D721Med (cell line): ENCODE measurements at regions not wholly inside any gene's neighbourhood (a gene's known extent, or its start where the extent isn't known, plus 50 kb on each side); places are given as distances from the start of the nearest gene placed in this dataset.

Experiments
- DNase-seq: peaks from one replicate; pipeline ENCODE4 v3.0.0; 2011; ENCODE audit warnings: low spot score; ENCODE audit not compliant: insufficient read length
- FAIRE-seq: peaks from 2 replicates; lab custom pipeline; 2011; peaks lifted over from hg19 to GRCh38; lab: Jason Lieb, UNC
- TF ChIP-seq, protein P1 (sequence below): IDR thresholded peaks from 2 replicates; pipeline ENCODE4 v1.5.1; 2012; ENCODE audit warnings: mild to moderate bottlenecking, control low read depth; ENCODE audit not compliant: insufficient read depth; ENCODE audit errors: missing control alignments

DNA sequence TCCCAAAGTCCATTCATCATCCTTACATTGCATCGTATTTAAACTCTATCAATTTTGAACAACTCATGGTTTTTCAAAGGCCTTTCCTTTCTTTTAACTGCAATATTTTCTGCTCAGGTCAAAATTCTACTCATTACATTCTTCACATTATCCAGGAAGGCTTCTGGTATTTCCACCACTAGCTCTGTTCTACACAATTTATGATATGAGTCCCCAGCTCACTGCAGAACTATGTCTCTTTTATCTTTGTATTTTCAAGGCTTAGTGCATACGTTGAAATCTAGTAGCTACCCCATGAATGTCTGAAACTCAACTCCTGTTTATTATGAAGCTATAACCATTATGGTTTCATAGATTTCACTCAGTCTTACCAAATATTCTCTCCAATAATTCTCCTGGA is 282.9 kb downstream of the DUSP6 start:
- FAIRE-seq, result no peak
- no peak for DNase-seq
- TF ChIP-seq, protein P1, sequence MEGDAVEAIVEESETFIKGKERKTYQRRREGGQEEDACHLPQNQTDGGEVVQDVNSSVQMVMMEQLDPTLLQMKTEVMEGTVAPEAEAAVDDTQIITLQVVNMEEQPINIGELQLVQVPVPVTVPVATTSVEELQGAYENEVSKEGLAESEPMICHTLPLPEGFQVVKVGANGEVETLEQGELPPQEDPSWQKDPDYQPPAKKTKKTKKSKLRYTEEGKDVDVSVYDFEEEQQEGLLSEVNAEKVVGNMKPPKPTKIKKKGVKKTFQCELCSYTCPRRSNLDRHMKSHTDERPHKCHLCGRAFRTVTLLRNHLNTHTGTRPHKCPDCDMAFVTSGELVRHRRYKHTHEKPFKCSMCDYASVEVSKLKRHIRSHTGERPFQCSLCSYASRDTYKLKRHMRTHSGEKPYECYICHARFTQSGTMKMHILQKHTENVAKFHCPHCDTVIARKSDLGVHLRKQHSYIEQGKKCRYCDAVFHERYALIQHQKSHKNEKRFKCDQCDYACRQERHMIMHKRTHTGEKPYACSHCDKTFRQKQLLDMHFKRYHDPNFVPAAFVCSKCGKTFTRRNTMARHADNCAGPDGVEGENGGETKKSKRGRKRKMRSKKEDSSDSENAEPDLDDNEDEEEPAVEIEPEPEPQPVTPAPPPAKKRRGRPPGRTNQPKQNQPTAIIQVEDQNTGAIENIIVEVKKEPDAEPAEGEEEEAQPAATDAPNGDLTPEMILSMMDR, result no peak

DNA sequence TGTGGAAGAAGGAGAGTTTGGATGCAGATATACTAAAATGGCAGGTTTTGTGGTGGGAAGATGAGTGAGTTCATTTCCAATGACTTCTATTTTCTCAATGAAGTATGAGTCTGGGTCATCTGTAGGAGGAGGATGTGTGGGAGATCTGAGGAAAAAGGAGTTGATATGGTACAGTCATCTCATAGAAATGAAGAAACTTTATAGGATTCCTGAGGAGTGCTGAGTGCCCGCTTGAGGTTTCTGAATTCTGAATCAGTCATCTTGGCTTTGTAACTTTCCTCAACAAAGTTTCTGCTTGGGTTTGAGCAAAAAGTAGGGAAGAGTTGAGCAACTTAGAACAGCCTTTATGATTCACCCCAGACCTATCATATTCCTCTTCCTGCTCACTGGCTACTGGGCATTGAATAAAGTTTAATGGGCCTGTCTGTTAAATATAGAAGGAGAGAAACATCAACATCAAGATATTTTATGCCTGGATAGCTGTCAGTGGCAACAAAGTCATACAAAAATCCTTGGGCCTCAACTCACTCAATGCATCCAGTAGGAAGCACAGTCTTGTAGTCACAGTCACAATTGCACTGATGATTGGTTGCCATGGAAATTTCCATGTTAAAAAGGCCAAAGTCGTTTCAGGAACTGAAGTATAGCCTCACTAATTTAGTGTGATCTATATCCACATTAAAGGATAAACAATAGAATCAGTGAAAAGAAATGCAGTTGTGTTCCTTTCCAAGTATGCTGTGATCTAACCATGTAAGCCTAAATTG is 284.7 kb downstream of the DUSP6 start:
- no peak for DNase-seq
- FAIRE-seq, result no peak
- TF ChIP-seq, protein P1, result no peak

DNA sequence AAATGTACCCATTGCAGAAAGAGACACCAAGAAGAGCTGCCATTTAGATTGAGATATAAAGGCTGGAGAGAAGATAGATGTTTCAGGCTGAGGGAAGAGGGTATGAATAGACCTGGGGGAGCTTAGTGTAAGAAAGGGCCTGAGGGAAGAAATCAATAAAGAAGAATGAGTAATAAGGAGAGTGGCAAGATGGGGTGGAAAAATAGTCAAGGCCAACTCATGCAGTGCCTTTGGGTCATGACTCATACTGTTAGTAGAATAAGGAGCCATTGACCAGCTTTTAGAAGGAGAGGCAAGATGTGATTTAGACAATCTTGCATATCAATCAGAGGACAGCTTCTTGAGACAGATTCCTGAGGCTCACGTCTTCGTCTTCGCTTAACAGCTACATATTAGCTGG is 287.5 kb downstream of the DUSP6 start:
- FAIRE-seq (no peak), DNase-seq (no peak)
- TF ChIP-seq, protein P1, result no peak

DNA sequence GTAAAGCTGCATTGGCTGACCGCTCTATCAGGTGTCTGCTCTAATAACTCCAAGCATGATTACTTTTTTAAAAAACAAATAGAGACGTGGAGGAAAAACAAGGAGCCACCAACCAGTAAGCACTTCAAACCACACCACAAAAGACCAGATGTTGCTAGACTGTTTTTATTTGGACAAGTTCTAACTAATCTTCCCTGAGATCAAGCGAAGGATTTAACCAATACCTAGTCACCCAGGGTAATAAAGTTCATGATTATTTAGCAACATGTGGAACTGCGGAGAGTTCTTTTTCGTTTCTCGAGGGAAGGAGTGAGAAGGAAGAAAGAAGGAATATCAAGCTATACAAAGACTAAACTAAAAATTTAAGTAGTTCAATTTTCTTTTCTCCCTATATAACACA is 288.1 kb downstream of the DUSP6 start:
- no peak for FAIRE-seq
- TF ChIP-seq, protein P1, result no peak
- no peak for DNase-seq

DNA sequence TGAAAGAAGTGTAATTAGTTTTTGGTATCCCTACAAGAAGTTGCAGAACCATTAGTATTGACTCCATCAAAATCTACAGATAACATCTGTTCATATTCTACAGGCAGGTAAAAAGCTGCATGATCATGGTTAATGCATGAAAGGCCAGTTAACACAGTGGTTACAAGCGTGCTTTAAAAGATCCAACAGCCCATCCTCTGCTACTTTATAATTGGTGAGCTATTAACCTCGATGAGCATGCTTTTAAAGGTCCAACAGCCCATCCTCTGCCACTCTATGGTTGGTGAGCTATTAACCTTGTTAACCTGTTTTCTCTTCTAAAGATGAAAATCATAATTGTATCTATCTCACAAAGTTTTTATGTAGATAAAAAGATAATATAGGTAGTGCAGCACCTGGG is 289.3 kb downstream of the DUSP6 start:
- TF ChIP-seq, protein P1, result no peak
- DNase-seq (no peak), FAIRE-seq (no peak)

DNA sequence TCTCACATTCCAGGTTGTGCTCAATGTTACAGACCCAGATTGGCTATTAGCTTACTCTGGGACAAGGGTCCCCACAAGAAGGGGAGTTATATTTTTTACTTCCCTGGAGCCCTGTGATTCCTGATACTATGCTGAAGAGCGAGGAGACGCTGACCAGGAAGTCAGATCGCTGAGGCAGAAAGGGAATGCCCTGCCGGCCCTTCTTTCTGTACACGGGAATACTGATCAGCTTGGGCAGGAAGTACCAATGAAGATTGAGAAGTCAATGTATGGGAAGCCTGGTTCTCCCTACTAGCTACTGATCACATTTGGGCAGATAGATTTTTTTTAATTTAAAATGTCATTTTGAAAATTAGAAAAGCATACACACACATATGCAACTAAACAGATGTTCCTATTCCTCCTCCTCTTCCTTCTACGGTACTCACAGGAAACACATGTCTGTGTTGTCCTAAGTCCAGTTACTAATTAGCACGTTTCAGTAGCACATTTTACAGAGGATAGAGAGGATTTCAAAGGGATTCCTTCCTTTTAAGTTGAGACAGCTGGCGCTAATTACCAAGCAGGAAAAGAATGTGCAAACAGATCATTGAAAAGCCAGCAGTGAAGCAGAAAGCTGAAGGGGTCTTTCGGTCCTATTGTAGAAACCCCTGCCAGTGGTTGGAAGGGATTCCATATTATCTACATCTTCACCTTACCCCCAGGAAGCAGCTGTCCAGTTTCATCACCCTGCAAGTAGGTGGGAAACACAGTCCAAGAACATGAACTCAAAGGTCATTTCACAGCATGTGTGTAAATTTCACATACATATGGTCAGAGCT is 292.4 kb downstream of the DUSP6 start:
- TF ChIP-seq, protein P1, result no peak
- DNase-seq (no peak), FAIRE-seq (no peak)

DNA sequence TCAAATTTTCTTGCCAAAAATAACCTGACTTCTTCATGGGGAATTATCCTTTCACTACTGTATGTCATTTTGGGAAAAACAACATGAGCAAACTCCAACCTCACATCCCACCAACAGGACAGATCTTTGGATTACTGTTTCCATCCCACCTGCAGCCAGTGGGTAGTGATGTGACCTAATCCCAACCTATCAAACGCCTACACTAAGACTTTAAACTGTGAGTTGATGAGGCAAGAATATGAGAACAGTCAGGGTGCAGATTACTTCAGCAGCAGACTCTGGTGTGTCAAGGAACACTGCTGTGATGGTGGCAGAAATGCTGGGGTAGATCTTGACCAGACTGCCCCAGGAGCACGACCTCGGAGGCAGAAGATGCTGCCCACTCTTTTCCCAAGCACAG is 293.2 kb downstream of the DUSP6 start:
- TF ChIP-seq, protein P1, result no peak
- no peak for FAIRE-seq
- no peak for DNase-seq
